ENCODE measurements at regions not wholly inside any gene's neighbourhood (a gene's known extent, or its start where the extent isn't known, plus 50 kb on each side); places are given as distances from the start of the nearest gene placed in this dataset.

DNA sequence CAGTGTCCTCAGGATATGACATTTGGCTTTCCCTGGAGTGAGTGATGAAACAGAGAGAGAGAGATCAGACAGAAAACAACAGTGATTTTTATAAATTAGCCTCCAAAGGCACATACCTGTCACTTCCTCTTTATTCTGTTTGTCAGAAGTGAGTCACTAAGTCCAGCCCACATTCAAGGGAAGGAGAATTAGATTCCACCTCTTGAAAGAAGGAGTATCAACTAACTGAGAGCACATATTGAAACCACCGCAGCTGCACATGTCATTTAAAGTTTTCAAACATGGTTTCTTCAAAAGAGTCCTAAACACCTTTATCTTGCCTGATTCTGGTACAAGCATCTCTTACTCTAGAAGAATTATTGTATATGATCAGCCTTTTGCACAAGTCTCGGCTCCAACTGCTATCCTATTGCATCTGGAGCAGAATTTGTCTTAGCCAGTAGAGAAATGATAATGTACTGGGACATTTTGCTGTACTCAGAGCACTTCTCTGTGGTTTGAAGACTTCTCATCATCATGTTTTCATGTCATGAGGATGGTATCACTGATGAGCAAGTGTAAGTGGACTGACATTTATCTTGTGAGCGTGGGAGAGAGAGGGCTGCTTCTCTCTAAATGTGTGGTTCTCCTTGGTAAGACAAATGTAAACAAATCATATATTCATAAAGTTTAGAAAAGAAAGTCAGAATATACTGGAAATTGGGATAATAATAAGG lies 338.9 kb upstream of the CFAP20DC start:
- TF ChIP-seq CTCF (conservative IDR thresholded peaks at IDR 0.05; ENCODE audit: low read depth, low read length), result no peak
- no peak for TF ChIP-seq EZH2 (IDR thresholded peaks at IDR 0.05; ENCODE audit: borderline replicate concordance, low read depth, low read length, poor library complexity, severe bottlenecking)
- Histone ChIP-seq H3K9me3 (ENCODE audit: low read depth, low read length, poor library complexity, severe bottlenecking) (no peaks in the 10 kb centered on the region), H3K36me3 (ENCODE audit: insufficient read depth, low read length, poor library complexity, severe bottlenecking) (no peaks in the 10 kb centered on the region), H3K4me3 (ENCODE audit: low read depth, low read length, poor library complexity, severe bottlenecking) (no peak overlapping the region), H3K27me3 (replicated peaks; ENCODE audit: insufficient read depth, low read depth, low read length, poor library complexity) (no peaks in the 10 kb centered on the region), H3K4me1 (ENCODE audit: insufficient read depth, low read length, poor library complexity, severe bottlenecking) (no peaks in the 10 kb centered on the region), H3K27ac (ENCODE audit: low read depth, low read length, poor library complexity, severe bottlenecking) (no peak overlapping the region)
- intact Hi-C loops (cut with micrococcal nuclease; ENCODE audit: unreplicated experiment), result no loop called here
- no TSS peak for BruUV-seq (replicated peaks)
- POLR2A ChIA-PET (ENCODE audit: low non-redundant PET), result no interaction called here
- no peak for DNase-seq (ENCODE audit: low spot score)
- CTCF ChIA-PET, result no interaction called here

- DNase-seq (ENCODE audit: low spot score), result no peak
- H3K4me1 ChIP-seq (ENCODE audit: insufficient read depth, low read length, poor library complexity, severe bottlenecking), result no peaks in the 10 kb centered on the region
- H3K9me3 ChIP-seq (ENCODE audit: low read depth, low read length, poor library complexity, severe bottlenecking), result no peaks in the 10 kb centered on the region
- H3K4me3 ChIP-seq (ENCODE audit: low read depth, low read length, poor library complexity, severe bottlenecking), result no peak overlapping the region
- H3K27me3 ChIP-seq (replicated peaks; ENCODE audit: insufficient read depth, low read depth, low read length, poor library complexity), result no peaks in the 10 kb centered on the region
- TF ChIP-seq EZH2 (IDR thresholded peaks at IDR 0.05; ENCODE audit: borderline replicate concordance, low read depth, low read length, poor library complexity, severe bottlenecking) (no peak), CTCF (conservative IDR thresholded peaks at IDR 0.05; ENCODE audit: low read depth, low read length) (no peak)
- intact Hi-C loops (cut with micrococcal nuclease; ENCODE audit: unreplicated experiment), result no loop called here
- ChIA-PET POLR2A (ENCODE audit: low non-redundant PET) (no interaction called here), CTCF (no interaction called here)
- H3K36me3 ChIP-seq (ENCODE audit: insufficient read depth, low read length, poor library complexity, severe bottlenecking), result no peaks in the 10 kb centered on the region
- no TSS peak for BruUV-seq (replicated peaks)
- H3K27ac ChIP-seq (ENCODE audit: low read depth, low read length, poor library complexity, severe bottlenecking), result no peak overlapping the region
Observed at GRCh38 chr3:59386165-59386564, 336.3 kb upstream of the CFAP20DC start.

GRCh38 chr3:59385547-59385946 lies 335.7 kb upstream of the CFAP20DC start:
- no peaks in the 10 kb centered on the region for H3K4me1 ChIP-seq (ENCODE audit: insufficient read depth, low read length, poor library complexity, severe bottlenecking)
- no peaks in the 10 kb centered on the region for H3K27me3 ChIP-seq (replicated peaks; ENCODE audit: insufficient read depth, low read depth, low read length, poor library complexity)
- intact Hi-C loops (cut with micrococcal nuclease; ENCODE audit: unreplicated experiment), result no loop called here
- POLR2A ChIA-PET (ENCODE audit: low non-redundant PET), result no interaction called here
- no peak overlapping the region for H3K4me3 ChIP-seq (ENCODE audit: low read depth, low read length, poor library complexity, severe bottlenecking)
- no TSS peak for BruUV-seq (replicated peaks)
- DNase-seq (ENCODE audit: low spot score), result no peak
- no peaks in the 10 kb centered on the region for H3K9me3 ChIP-seq (ENCODE audit: low read depth, low read length, poor library complexity, severe bottlenecking)
- no peak for TF ChIP-seq CTCF (conservative IDR thresholded peaks at IDR 0.05; ENCODE audit: low read depth, low read length)
- TF ChIP-seq EZH2 (IDR thresholded peaks at IDR 0.05; ENCODE audit: borderline replicate concordance, low read depth, low read length, poor library complexity, severe bottlenecking), result no peak
- CTCF ChIA-PET, result no interaction called here
- H3K36me3 ChIP-seq (ENCODE audit: insufficient read depth, low read length, poor library complexity, severe bottlenecking), result no peaks in the 10 kb centered on the region
- no peak overlapping the region for H3K27ac ChIP-seq (ENCODE audit: low read depth, low read length, poor library complexity, severe bottlenecking)
